ENCODE measurements at regions not wholly inside any gene's neighbourhood (a gene's known extent, or its start where the extent isn't known, plus 50 kb on each side); places are given as distances from the start of the nearest gene placed in this dataset.

- TF ChIP-seq CTCF (IDR thresholded peaks at IDR 0.05; ENCODE audit: insufficient read depth, low read depth, low read length) (no peak), EZH2 (IDR thresholded peaks at IDR 0.05; ENCODE audit: insufficient read depth, low read length) (no peak)
Observed at GRCh38 chr3:72331076-72331475, 517.2 kb downstream of the SHQ1 start.

Data from astrocyte (in vitro differentiated cells and primary cell).